CD4-positive, CD25-positive, alpha-beta regulatory T cell (primary cell): ENCODE measurements at regions not wholly inside any gene's neighbourhood (a gene's known extent, or its start where the extent isn't known, plus 50 kb on each side); places are given as distances from the start of the nearest gene placed in this dataset.
A peak's percentile ranks its signal among the peaks of the same experiment; 100 is the strongest.
"Not testable (repeated sequence)": the region's sequence is repeated elsewhere in the genome, so short reads cannot be mapped to it uniquely, and the experiment has no call there.

Experiments used
- ATAC-seq, 2 donors: fragments of 150-1000 bp; cut with Tn5 transposase; one replicate each; pipeline ENCODE4 v1.10.0; 2021; ENCODE audit warnings: low read depth in 2 of 2, moderate number of reproducible peaks in 2 of 2, moderate library complexity in 1 of 2
- DNase-seq, 3 donors: peaks; one replicate each; pipeline versions ENCODE4 v3.0.0 to v3.0.0-alpha.2; 2012 to 2022; ENCODE audit warnings: mixed read lengths in 1 of 3
- H3K27ac ChIP-seq: one replicate; pipeline ENCODE4 v1.7.0; 2013; ENCODE audit warnings: mild to moderate bottlenecking, low read length; ENCODE audit not compliant: insufficient read depth, poor library complexity, severe bottlenecking
- H3K27me3 ChIP-seq: one replicate; pipeline ENCODE4 v1.7.0; 2013; ENCODE audit warnings: low read length; ENCODE audit not compliant: control insufficient read depth, insufficient read depth
- H3K36me3 ChIP-seq: one replicate; pipeline ENCODE4 v1.7.0; 2013; ENCODE audit warnings: mild to moderate bottlenecking, low read length, moderate library complexity; ENCODE audit not compliant: control insufficient read depth, insufficient read depth
- H3K4me1 ChIP-seq: 2 replicates; pipeline ENCODE4 v1.7.0; 2013; ENCODE audit warnings: mild to moderate bottlenecking, low read length; ENCODE audit not compliant: insufficient read depth, control insufficient read depth, poor library complexity, severe bottlenecking
- H3K4me3 ChIP-seq: one replicate; pipeline ENCODE4 v1.7.0; 2013; ENCODE audit warnings: low read depth, mild to moderate bottlenecking, low read length, moderate library complexity
- H3K9me3 ChIP-seq, 2 experiments: 1 replicate in 1 of 2; 2 replicates in 1 of 2; pipeline ENCODE4 v1.7.0; 2013; ENCODE audit warnings: low read length in 2 of 2, mild to moderate bottlenecking in 1 of 2, moderate library complexity in 1 of 2; ENCODE audit not compliant: control insufficient read depth in 2 of 2
- H3K27ac Mint-ChIP-seq, 3 donors: one replicate each; pipeline ENCODE4 v1.8.0; 2020 to 2022; ENCODE audit warnings: mild to moderate bottlenecking in 3 of 3, mixed read lengths in 3 of 3, moderate library complexity in 2 of 3
- H3K27me3 Mint-ChIP-seq: one replicate; pipeline ENCODE4 v1.8.0; 2022; ENCODE audit warnings: mild to moderate bottlenecking, mixed read lengths
- H3K36me3 Mint-ChIP-seq: one replicate; pipeline ENCODE4 v1.8.0; 2020; ENCODE audit warnings: mixed read lengths
- H3K4me1 Mint-ChIP-seq, 4 donors: one replicate each; pipeline ENCODE4 v1.8.0; 2020 to 2022; ENCODE audit warnings: mixed read lengths in 4 of 4, mild to moderate bottlenecking in 1 of 4
- H3K4me3 Mint-ChIP-seq, 4 donors: one replicate each; pipeline ENCODE4 v1.8.0; 2020 to 2022; ENCODE audit warnings: mild to moderate bottlenecking in 4 of 4, mixed read lengths in 4 of 4, moderate library complexity in 3 of 4
- H3K9me3 Mint-ChIP-seq, 7 donors: one replicate each; pipeline ENCODE4 v1.8.0; 2020 to 2022; ENCODE audit warnings: mixed read lengths in 7 of 7, mild to moderate bottlenecking in 3 of 7, moderate library complexity in 2 of 7

DNA sequence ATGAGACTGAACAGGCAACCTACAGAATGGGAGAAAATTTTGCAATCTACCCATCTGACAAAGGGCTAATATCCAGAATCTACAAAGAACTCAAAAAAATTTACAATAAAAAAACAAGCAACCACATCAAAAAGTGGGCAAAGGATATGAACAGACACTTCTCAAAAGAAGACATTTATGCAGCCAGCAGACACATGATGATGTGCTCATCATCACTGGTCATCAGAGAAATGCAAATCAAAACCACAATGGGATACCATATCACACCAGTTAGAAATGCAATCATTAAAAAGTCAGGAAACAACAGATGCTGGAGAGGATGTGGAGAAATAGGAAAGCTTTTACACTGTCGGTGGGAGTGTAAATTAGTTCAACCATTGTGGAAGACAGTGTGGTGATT is 51.7 kb upstream of the PAXBP1 start:
- H3K36me3 Mint-ChIP-seq, ATAC-seq, H3K4me3 Mint-ChIP-seq, H3K9me3 Mint-ChIP-seq, H3K27ac ChIP-seq, DNase-seq, H3K27me3 ChIP-seq, H3K4me3 ChIP-seq, H3K4me1 Mint-ChIP-seq, H3K27ac Mint-ChIP-seq, H3K9me3 ChIP-seq, H3K4me1 ChIP-seq, H3K36me3 ChIP-seq: not testable (repeated sequence)
- peaks cover 10% of the 10 kb centered on the region for H3K27me3 Mint-ChIP-seq

DNA sequence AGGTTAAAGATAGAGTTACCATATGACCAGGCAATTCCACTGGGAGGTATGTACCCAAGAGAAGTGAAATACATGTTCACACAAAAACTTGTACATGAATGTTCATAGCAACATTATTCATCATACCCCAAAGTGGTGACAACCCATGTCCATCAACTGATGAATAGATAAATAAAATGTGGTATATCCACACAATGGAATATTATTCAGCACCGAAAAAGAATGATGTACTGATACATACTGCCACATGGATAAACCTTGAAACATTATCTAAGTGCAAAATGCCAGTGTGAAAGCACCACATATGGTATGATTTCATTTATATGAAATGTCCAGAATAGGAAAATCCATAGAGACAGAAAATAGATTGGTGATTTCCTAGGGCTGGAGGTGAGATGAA is 53.4 kb upstream of the PAXBP1 start:
- Histone ChIP-seq H3K27ac (no peak overlapping the region), H3K4me1 (no peaks in the 10 kb centered on the region), H3K9me3 (peaks cover 0 to 5% of the 10 kb centered on the region in 2 experiments), H3K4me3 (no peak overlapping the region), H3K27me3 (peaks cover 2% of the 10 kb centered on the region), H3K36me3 (no peaks in the 10 kb centered on the region)
- Mint-ChIP-seq H3K4me1 (peaks cover 0 to 4% (median 0%) of the 10 kb centered on the region in 4 donors), H3K27ac (no peak overlapping the region), H3K27me3 (peaks cover 6% of the 10 kb centered on the region), H3K4me3 (no peak overlapping the region), H3K36me3 (no peaks in the 10 kb centered on the region), H3K9me3 (peaks cover 0 to 2% (median 0%) of the 10 kb centered on the region in 7 donors)
- ATAC-seq (no peak), DNase-seq (no peak)

DNA sequence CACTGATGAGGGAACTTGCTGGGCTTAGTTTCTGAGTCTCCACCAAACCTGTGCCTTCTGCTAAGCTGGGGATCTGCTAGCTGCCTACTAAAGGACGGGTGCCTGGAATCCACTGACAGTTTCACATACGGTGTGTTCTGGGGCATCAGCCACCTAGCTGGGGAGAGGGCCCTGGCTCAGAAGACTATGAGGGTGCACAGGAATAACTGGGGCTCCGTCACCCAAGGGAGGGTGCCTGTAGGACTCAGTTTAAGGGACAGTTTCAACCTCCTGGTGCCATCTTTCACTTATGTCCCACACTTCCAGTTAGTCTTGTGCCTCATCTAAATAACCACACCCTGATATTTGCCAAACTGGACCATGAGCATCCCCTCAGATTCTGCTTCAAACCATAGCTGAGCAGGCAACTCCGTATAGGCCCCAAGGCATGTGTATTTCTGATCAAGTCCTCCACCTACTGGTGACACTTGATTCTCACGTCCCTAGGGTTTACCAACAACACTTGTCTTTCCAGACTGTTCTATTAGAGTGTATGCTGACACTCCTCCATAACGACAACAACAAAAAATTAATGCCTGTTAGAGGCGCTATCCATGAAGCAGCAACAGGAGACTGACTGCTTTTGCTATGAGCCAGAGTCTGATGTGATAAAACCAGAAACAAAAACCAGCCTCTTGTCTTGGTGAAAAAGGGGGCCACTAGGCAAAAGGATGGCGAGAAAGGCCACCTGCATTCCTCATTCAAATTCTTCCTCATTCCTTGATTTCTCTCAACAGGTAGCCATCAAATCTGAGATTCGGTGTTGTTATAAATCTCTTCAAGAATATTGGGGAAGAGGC is 55.0 kb upstream of the PAXBP1 start:
- H3K27ac Mint-ChIP-seq = no peak overlapping the region
- Histone ChIP-seq H3K36me3 (no peaks in the 10 kb centered on the region), H3K27ac (no peak overlapping the region), H3K9me3 (peaks cover 0 to 5% of the 10 kb centered on the region in 2 experiments), H3K4me3 (no peak overlapping the region), H3K27me3 (peaks cover 3% of the 10 kb centered on the region), H3K4me1 (no peaks in the 10 kb centered on the region)
- peaks cover 0 to 4% (median 0%) of the 10 kb centered on the region in 4 donors for H3K4me1 Mint-ChIP-seq
- peaks cover 6% of the 10 kb centered on the region for H3K27me3 Mint-ChIP-seq
- no peaks in the 10 kb centered on the region for H3K36me3 Mint-ChIP-seq
- H3K9me3 Mint-ChIP-seq = peaks cover 0 to 2% (median 0%) of the 10 kb centered on the region in 7 donors
- DNase-seq (peak; percentile 15 to 70 (median 36)), ATAC-seq (peak; percentile 61 to 71)
- no peak overlapping the region for H3K4me3 Mint-ChIP-seq

DNA sequence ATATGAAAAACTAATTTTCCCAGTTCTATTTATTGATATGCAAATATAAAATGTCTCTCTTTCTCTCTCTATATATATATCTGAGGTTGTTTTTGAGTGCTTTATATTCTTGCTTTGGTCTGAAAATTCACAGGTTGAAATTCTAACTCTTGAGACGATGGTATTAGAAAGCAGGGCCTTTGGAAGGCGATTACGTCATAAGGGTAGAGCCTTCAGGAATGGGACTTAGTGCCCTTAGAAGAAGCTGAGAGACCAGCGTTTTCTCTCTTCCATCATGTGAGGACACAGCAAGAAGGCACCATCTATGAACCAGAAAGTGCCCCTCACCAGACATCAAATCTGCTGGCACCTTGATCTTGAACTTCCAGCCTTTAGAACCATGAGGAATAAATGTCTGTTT is 57.4 kb upstream of the PAXBP1 start:
- no peak overlapping the region for H3K4me3 ChIP-seq
- H3K27me3 ChIP-seq = peaks cover 3% of the 10 kb centered on the region
- H3K9me3 Mint-ChIP-seq = no peaks in the 10 kb centered on the region
- H3K27ac Mint-ChIP-seq = no peak overlapping the region
- peaks cover 12% of the 10 kb centered on the region for H3K27me3 Mint-ChIP-seq
- peaks cover 0 to 3% of the 10 kb centered on the region in 2 experiments for H3K9me3 ChIP-seq
- H3K4me3 Mint-ChIP-seq = no peak overlapping the region
- H3K4me1 Mint-ChIP-seq = peaks cover 0 to 4% (median 0%) of the 10 kb centered on the region in 4 donors
- H3K36me3 ChIP-seq = no peaks in the 10 kb centered on the region
- H3K36me3 Mint-ChIP-seq = no peaks in the 10 kb centered on the region
- no peak overlapping the region for H3K27ac ChIP-seq
- ATAC-seq (no peak), DNase-seq (no peak)
- H3K4me1 ChIP-seq = no peaks in the 10 kb centered on the region

DNA sequence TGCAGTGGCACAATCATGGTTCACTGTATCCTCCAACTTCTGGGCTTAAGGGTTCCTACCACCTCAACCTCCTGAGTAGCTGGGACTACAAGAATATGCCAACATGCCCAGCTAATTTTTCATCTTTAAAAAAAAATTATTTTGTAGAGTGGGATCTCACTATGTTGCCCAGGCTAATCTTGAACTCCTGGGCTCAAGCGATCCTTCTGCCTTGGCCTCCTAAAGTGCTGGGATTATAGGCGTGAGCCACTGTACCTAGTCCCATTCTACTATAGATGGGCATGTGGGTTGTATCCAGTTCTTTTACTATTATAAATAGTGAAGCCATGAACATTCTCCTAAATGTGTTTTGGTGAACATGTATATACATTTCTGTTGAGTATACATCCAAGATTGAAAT is 57.9 kb upstream of the PAXBP1 start:
- Mint-ChIP-seq H3K36me3 (no peaks in the 10 kb centered on the region), H3K27me3 (peaks cover 18% of the 10 kb centered on the region), H3K4me1 (peaks cover 0 to 4% (median 0%) of the 10 kb centered on the region in 4 donors), H3K9me3 (no peaks in the 10 kb centered on the region), H3K27ac (no peak overlapping the region), H3K4me3 (no peak overlapping the region)
- no peak overlapping the region for H3K27ac ChIP-seq
- ATAC-seq (no peak), DNase-seq (no peak)
- H3K4me1 ChIP-seq = no peaks in the 10 kb centered on the region
- peaks cover 5% of the 10 kb centered on the region for H3K27me3 ChIP-seq
- H3K36me3 ChIP-seq = no peaks in the 10 kb centered on the region
- H3K4me3 ChIP-seq = no peak overlapping the region
- peaks cover 0 to 3% of the 10 kb centered on the region in 2 experiments for H3K9me3 ChIP-seq

DNA sequence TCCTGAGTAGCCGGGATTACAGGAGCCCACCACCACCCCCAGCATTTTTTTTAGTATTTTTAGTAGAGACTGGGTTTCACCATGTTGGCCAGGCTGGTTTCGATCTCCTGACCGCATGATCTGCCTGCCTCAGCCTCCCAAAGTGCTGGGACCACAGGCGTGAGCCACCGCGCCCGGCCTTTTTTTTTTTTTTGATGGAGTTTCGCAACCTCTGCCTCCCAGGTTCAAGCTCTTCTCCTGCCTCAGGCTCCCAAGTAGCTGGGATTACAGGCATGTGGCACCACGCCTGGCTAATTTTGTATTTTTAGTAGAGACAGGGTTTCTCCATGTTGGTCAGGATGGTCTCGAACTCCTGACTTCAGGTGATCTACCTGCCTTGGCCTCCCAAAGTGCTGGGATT is 60.2 kb upstream of the PAXBP1 start:
- not testable (repeated sequence) for H3K9me3 ChIP-seq, H3K9me3 Mint-ChIP-seq, H3K4me3 ChIP-seq, H3K36me3 ChIP-seq, H3K4me3 Mint-ChIP-seq, H3K27ac ChIP-seq, H3K27me3 ChIP-seq, DNase-seq, H3K36me3 Mint-ChIP-seq, H3K4me1 ChIP-seq, H3K4me1 Mint-ChIP-seq, H3K27ac Mint-ChIP-seq, ATAC-seq
- H3K27me3 Mint-ChIP-seq = peaks cover 22% of the 10 kb centered on the region

DNA sequence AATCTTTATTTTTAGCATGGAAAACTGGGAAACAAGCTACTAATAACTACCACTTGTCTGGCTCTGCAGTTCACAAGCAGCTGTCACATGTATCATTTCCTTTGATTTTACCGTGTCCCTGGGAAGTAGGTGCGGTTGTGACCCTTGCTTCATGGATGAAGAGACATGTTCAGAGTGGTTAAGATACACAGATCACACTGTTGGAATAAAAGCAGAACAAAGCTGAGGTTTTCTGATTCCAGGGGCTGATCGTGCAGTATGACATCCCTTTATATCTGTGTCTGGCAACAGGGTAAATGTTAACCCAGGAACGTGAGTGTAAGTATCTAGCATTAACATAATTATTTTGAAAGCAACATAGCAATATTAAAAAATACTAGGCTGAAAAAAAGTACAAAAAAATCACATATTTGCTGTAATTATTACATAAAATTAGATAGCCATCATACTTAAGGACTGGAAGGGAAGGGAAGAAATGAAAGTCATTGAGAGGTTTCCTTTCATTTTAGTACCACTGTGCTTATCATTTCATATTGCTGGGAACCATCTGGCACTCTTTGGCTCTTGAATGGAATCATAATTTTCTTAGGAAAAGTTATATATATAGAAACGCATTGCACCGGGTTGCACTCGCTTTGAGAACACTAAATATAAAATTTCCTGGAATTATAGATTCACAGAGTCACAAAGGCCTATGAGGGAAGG is 62.8 kb upstream of the PAXBP1 start:
- Histone ChIP-seq H3K4me3 (no peak overlapping the region), H3K36me3 (no peaks in the 10 kb centered on the region), H3K9me3 (peaks cover 9 to 13% of the 10 kb centered on the region in 2 experiments), H3K27me3 (peaks cover 11% of the 10 kb centered on the region), H3K27ac (no peak overlapping the region), H3K4me1 (no peaks in the 10 kb centered on the region)
- H3K27me3 Mint-ChIP-seq = peaks cover 27% of the 10 kb centered on the region
- no peaks in the 10 kb centered on the region for H3K4me1 Mint-ChIP-seq
- DNase-seq = no peak
- no peak for ATAC-seq
- H3K27ac Mint-ChIP-seq = no peak overlapping the region
- H3K36me3 Mint-ChIP-seq = no peaks in the 10 kb centered on the region
- H3K4me3 Mint-ChIP-seq = no peak overlapping the region
- H3K9me3 Mint-ChIP-seq = peaks cover 0 to 12% (median 1%) of the 10 kb centered on the region in 7 donors
